IPS DF 6.9 (cell line): ENCODE measurements at regions not wholly inside any gene's neighbourhood (a gene's known extent, or its start where the extent isn't known, plus 50 kb on each side); places are given as distances from the start of the nearest gene placed in this dataset.

Source experiments
- DNase-seq: peaks from one replicate; pipeline ENCODE4 v3.0.0-alpha.2; 2013; ENCODE audit warnings: low read depth, low spot score
- H3K27ac ChIP-seq: one replicate; pipeline ENCODE4 v1.5.1; 2013; ENCODE audit warnings: low read length, control low read depth
- H3K27me3 ChIP-seq: 2 replicates; pipeline ENCODE4 v1.6.1; 2013; ENCODE audit warnings: mild to moderate bottlenecking, low read length; ENCODE audit not compliant: control insufficient read depth, insufficient read depth
- H3K36me3 ChIP-seq: 2 replicates; pipeline ENCODE4 v1.6.1; 2013; ENCODE audit warnings: low read length; ENCODE audit not compliant: control insufficient read depth, insufficient read depth
- H3K4me1 ChIP-seq: 2 replicates; pipeline ENCODE4 v1.6.1; 2013; ENCODE audit warnings: low read length; ENCODE audit not compliant: control insufficient read depth, insufficient read depth
- H3K4me3 ChIP-seq: 2 replicates; pipeline ENCODE4 v1.5.1; 2013; ENCODE audit warnings: mild to moderate bottlenecking, low read length
- H3K9me3 ChIP-seq: 2 replicates; pipeline ENCODE4 v1.6.1; 2013; ENCODE audit warnings: low read length, inconsistent platforms; ENCODE audit not compliant: control insufficient read depth, insufficient read depth
- WGBS: extraction: QIAGEN DNeasy Blood & Tissue Kit; methylation state at CpG from one replicate; pipeline ENCODE4 v1.1.7; 2013; ENCODE audit warnings: mixed read lengths, missing lambda C conversion rate; ENCODE audit not compliant: insufficient read length, insufficient coverage; 5-methylcytosine and 5-hydroxymethylcytosine counted together

DNA sequence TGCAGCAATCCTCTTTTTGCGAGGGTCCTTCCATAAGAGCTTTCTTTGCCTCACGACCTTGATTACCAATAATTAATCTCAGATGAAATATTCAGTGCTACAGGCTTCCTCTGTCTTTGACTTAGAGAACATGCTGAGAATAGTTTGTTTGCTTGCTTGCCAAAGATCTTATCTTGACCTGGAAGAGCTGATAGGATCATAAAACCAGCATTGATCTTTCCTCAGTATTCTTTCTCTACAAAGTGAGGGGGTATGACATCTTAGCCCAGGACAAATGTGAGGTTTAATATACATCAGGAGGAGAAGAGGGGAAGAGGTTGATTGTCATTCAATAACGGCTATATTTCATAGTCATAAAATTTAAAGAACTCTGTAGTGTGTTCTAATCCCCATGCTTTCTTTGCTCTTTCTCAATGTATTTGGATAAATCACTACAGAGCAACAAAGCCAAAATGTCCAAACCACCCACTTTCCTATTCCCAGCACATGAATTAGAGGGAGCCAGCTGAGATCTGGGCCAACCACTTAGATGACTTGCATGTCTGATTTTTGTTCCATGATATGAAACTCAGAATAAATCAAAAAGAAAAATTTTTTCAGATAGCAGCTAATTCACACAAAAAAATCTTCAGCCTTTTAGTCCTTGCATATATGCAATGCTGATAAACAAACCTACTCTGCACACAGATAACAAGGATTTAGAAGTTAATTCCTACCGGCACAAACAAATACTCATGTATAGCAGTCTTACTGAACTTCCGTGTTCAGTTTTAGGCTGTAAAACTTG, 50.5 kb upstream of the IPO9 start:
- no peak for DNase-seq
- no peaks in the 10 kb centered on the region for H3K27me3 ChIP-seq
- H3K27ac ChIP-seq, result no peak overlapping the region
- WGBS, result no CpG with 5 or more reads among the region's 5 CpGs
- H3K4me1 ChIP-seq, result no peaks in the 10 kb centered on the region
- peaks cover 12% of the 10 kb centered on the region; the same call in 1 of the 2 replicates for H3K36me3 ChIP-seq
- H3K9me3 ChIP-seq, result no peaks in the 10 kb centered on the region
- no peak overlapping the region for H3K4me3 ChIP-seq
